HepG2 (cell line): ENCODE measurements at regions not wholly inside any gene's neighbourhood (a gene's known extent, or its start where the extent isn't known, plus 50 kb on each side); places are given as distances from the start of the nearest gene placed in this dataset.

Experiments
- ATAC-seq: fragments of 200-7000 bp; cut with Tn5 transposase; 3 replicates; pipeline ENCODE4 v1.9.1; 2020; ENCODE audit warnings: mild to moderate bottlenecking, moderate library complexity
- BruUV-seq: library from RNA; stranded (reverse); fragments of 400-500 nt; replicated peaks from 2 replicates; lab custom pipeline; 2021; lab: Mats Ljungman, UMichigan
- CTCF ChIA-PET: fragments of 300-600 bp; formaldehyde crosslinking; extraction: SDS; loops from one replicate; lab custom pipeline; 2021; ENCODE audit warnings: low total read pairs, inconsistent platforms, low intra/inter-chr PET ratio; lab: Yijun Ruan, JAX
- POLR2A ChIA-PET: fragments of 350-600 bp; sonication (Branson Sonifier 250); formaldehyde crosslinking; loops from one replicate; lab custom pipeline; 2020; ENCODE audit warnings: antibody characterized with exemption, inconsistent platforms; lab: Yijun Ruan, JAX
- DNase-seq: peaks from one replicate; pipeline ENCODE4 v3.0.0-alpha.2; 2015; ENCODE audit warnings: low spot score
- FAIRE-seq: peaks from 3 replicates; lab custom pipeline; 2011; peaks lifted over from hg19 to GRCh38; lab: Jason Lieb, UNC
- H2AFZ ChIP-seq: one replicate; pipeline ENCODE4 v1.6.1; 2011; ENCODE audit warnings: low read length, inconsistent platforms
- H3K27ac ChIP-seq: fragments of 300-600 bp; 3 replicates; pipeline ENCODE4 v1.8.0; 2011; ENCODE audit warnings: mixed run types, mild to moderate bottlenecking, mixed read lengths, low read length, inconsistent platforms; ENCODE audit not compliant: insufficient read depth; ENCODE audit errors: extremely low read length
- H3K27me3 ChIP-seq, 2 experiments: fragments of 200-600 bp in 1 of 2; 2 replicates in 1 of 2; 3 replicates in 1 of 2; pipeline versions ENCODE4 v1.6.0 to v1.8.0; 2011; ENCODE audit warnings: low read length in 2 of 2, mild to moderate bottlenecking in 2 of 2, moderate library complexity in 2 of 2, inconsistent platforms in 1 of 2; ENCODE audit not compliant: insufficient read depth in 2 of 2, control insufficient read depth in 1 of 2
- H3K36me3 ChIP-seq, 2 experiments: fragments of 200-600 bp in 1 of 2; replicated peaks in 1 of 2; 2 replicates in 1 of 2; 3 replicates in 1 of 2; pipeline versions ENCODE4 v1.5.1 to v1.8.0; 2011; ENCODE audit warnings: low read length in 2 of 2, inconsistent platforms in 1 of 2; ENCODE audit not compliant: insufficient read depth in 2 of 2, control insufficient read depth in 1 of 2
- H3K4me1 ChIP-seq: 2 replicates; pipeline ENCODE4 v1.5.1; 2012; ENCODE audit warnings: low read length, inconsistent platforms; ENCODE audit not compliant: insufficient read depth
- H3K4me2 ChIP-seq: 2 replicates; pipeline ENCODE4 v1.6.0; 2011; ENCODE audit warnings: low read depth, low read length, inconsistent platforms
- H3K4me3 ChIP-seq, 3 experiments: fragments of 200-600 bp in 1 of 3; sonication (generic), shearing (Covaris generic) in 1 of 3; replicated peaks in 1 of 3; 2 replicates each; pipeline ENCODE4 v1.5.1; 2011 to 2016; ENCODE audit warnings: low read length in 3 of 3, inconsistent platforms in 2 of 3, low read depth in 2 of 3, mild to moderate bottlenecking in 2 of 3, control low read depth in 1 of 3, mixed read lengths in 1 of 3; ENCODE audit not compliant: insufficient read depth in 1 of 3
- H3K79me2 ChIP-seq: one replicate; pipeline ENCODE4 v1.6.1; 2011; ENCODE audit warnings: low read length, inconsistent platforms; ENCODE audit not compliant: insufficient read depth
- H3K9ac ChIP-seq: 2 replicates; pipeline ENCODE4 v1.6.0; 2011; ENCODE audit warnings: mild to moderate bottlenecking, low read depth, low read length, inconsistent platforms; ENCODE audit not compliant: insufficient read depth
- H3K9me3 ChIP-seq: 2 replicates; pipeline ENCODE4 v1.5.1; 2012; ENCODE audit warnings: mild to moderate bottlenecking, low read length
- H4K20me1 ChIP-seq: 2 replicates; pipeline ENCODE4 v1.6.0; 2011; ENCODE audit warnings: inconsistent platforms, mild to moderate bottlenecking, low read length, moderate library complexity; ENCODE audit not compliant: insufficient read depth
- CREM ChIP-seq, 2 experiments: sonication (generic) in 1 of 2; formaldehyde crosslinking in 1 of 2; IDR thresholded peaks; 2 replicates each; pipeline versions ENCODE4 v1.4.0 to v1.6.1; 2016 to 2020; ENCODE audit warnings: antibody characterized with exemption in 1 of 2, mild to moderate bottlenecking in 1 of 2, missing genetic modification reagents in 1 of 2
- GPN1 ChIP-seq: sonication (generic); formaldehyde crosslinking; IDR thresholded peaks from 2 replicates; pipeline ENCODE4 v1.5.1; 2020; ENCODE audit warnings: missing genetic modification reagents, borderline replicate concordance
- KLF15 ChIP-seq: sonication (generic); formaldehyde crosslinking; IDR thresholded peaks from 2 replicates; pipeline ENCODE4 v1.8.1; 2023; ENCODE audit warnings: borderline replicate concordance, mild to moderate bottlenecking, inconsistent platforms, missing genetic modification reagents, mixed read lengths
- NFKBIZ ChIP-seq: IDR thresholded peaks from 2 replicates; pipeline ENCODE4 v1.6.1; 2018; ENCODE audit warnings: missing genetic modification reagents, missing compliant biosample characterization
- SIN3A ChIP-seq: IDR thresholded peaks from 2 replicates; pipeline ENCODE4 v1.6.1; 2011; ENCODE audit warnings: low read depth, mild to moderate bottlenecking, control low read depth, low read length, borderline replicate concordance
- ZC3H4 ChIP-seq: sonication (generic); formaldehyde crosslinking; IDR thresholded peaks from 2 replicates; pipeline ENCODE4 v1.4.0; 2020; ENCODE audit warnings: missing genetic modification reagents, borderline replicate concordance
- ZFP82 ChIP-seq: sonication (generic); formaldehyde crosslinking; IDR thresholded peaks from 2 replicates; pipeline ENCODE4 v1.5.1; 2020; ENCODE audit warnings: mild to moderate bottlenecking, missing genetic modification reagents, borderline replicate concordance
- ZNF282 ChIP-seq: fragments of 450-650 bp; IDR thresholded peaks from 2 replicates; pipeline ENCODE4 v1.6.1; 2018; ENCODE audit not compliant: partially characterized antibody
- WGBS: methylation state at CpG from one replicate; pipeline ENCODE4 v1.1.6; 2017; ENCODE audit warnings: low lambda C conversion rate; 5-methylcytosine and 5-hydroxymethylcytosine counted together
- in situ Hi-C: cut with HindIII; loops from 2 replicates; pipeline ENCODE4 v1.10.0; 2017; ENCODE audit warnings: low pct_unique_long_range_greater_than_20kb; ENCODE audit not compliant: extremely low pct_ligation_motif_present
- intact Hi-C: fragments of 100-400 bp; cut with micrococcal nuclease; formaldehyde crosslinking; loops from one replicate; pipeline ENCODE4 v1.10.0; 2022; ENCODE audit not compliant: unreplicated experiment
- TF ChIP-seq, protein P1 (sequence below): sonication (generic); formaldehyde crosslinking; IDR thresholded peaks from 2 replicates; pipeline ENCODE4 v1.5.1; 2020; ENCODE audit warnings: missing genetic modification reagents, mild to moderate bottlenecking, borderline replicate concordance
- TF ChIP-seq, protein P2 (sequence below): sonication (generic); formaldehyde crosslinking; IDR thresholded peaks from 2 replicates; pipeline ENCODE4 v1.5.0; 2020; ENCODE audit warnings: mild to moderate bottlenecking, missing genetic modification reagents
- TF ChIP-seq, protein P3 (sequence below): sonication (generic); formaldehyde crosslinking; IDR thresholded peaks from 2 replicates; pipeline ENCODE4 v1.8.1; 2023; ENCODE audit warnings: mild to moderate bottlenecking, missing genetic modification reagents

DNA sequence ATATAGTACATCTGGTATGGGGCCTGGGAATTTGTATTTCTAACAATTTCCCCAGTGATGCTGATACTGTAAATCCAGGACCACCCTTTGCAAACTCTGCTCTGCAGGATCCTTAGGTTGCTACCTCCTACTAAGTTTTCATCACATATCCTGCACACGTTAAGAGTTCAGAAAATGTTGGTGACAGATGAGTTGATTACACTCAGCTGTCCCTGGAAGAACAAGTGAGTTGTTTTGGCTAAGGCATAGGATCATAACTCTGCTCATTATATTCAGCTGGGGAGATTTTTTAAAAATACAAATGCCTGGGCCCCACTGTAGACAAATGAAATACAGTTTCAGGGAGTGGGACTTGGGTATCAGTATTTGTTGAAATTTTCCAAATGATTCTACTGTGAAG is 274.6 kb upstream of the HABP2 start:
- CTCF ChIA-PET = no interaction called here
- intact Hi-C loops = no loop called here
- Histone ChIP-seq H3K36me3 (no peaks in the 10 kb centered on the region), H4K20me1 (no peaks in the 10 kb centered on the region), H3K9me3 (no peaks in the 10 kb centered on the region), H3K79me2 (no peaks in the 10 kb centered on the region), H3K4me3 (no peak overlapping the region), H3K9ac (no peak overlapping the region), H3K27ac (no peak overlapping the region), H3K4me1 (no peaks in the 10 kb centered on the region), H2AFZ (no peak overlapping the region), H3K27me3 (peaks cover 0 to 13% of the 10 kb centered on the region in 2 experiments; a peak in 3 of 5 replicates), H3K4me2 (no peak overlapping the region)
- no peak for ATAC-seq
- DNase-seq = no peak
- BruUV-seq = no TSS peak
- POLR2A ChIA-PET = no interaction called here
- TF ChIP-seq, protein P1, sequence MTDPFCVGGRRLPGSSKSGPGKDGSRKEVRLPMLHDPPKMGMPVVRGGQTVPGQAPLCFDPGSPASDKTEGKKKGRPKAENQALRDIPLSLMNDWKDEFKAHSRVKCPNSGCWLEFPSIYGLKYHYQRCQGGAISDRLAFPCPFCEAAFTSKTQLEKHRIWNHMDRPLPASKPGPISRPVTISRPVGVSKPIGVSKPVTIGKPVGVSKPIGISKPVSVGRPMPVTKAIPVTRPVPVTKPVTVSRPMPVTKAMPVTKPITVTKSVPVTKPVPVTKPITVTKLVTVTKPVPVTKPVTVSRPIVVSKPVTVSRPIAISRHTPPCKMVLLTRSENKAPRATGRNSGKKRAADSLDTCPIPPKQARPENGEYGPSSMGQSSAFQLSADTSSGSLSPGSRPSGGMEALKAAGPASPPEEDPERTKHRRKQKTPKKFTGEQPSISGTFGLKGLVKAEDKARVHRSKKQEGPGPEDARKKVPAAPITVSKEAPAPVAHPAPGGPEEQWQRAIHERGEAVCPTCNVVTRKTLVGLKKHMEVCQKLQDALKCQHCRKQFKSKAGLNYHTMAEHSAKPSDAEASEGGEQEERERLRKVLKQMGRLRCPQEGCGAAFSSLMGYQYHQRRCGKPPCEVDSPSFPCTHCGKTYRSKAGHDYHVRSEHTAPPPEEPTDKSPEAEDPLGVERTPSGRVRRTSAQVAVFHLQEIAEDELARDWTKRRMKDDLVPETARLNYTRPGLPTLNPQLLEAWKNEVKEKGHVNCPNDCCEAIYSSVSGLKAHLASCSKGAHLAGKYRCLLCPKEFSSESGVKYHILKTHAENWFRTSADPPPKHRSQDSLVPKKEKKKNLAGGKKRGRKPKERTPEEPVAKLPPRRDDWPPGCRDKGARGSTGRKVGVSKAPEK (CRISPR knock-in tag) = no peak
- no peak for TF ChIP-seq ZNF282
- TF ChIP-seq SIN3A = no peak
- TF ChIP-seq, protein P2, sequence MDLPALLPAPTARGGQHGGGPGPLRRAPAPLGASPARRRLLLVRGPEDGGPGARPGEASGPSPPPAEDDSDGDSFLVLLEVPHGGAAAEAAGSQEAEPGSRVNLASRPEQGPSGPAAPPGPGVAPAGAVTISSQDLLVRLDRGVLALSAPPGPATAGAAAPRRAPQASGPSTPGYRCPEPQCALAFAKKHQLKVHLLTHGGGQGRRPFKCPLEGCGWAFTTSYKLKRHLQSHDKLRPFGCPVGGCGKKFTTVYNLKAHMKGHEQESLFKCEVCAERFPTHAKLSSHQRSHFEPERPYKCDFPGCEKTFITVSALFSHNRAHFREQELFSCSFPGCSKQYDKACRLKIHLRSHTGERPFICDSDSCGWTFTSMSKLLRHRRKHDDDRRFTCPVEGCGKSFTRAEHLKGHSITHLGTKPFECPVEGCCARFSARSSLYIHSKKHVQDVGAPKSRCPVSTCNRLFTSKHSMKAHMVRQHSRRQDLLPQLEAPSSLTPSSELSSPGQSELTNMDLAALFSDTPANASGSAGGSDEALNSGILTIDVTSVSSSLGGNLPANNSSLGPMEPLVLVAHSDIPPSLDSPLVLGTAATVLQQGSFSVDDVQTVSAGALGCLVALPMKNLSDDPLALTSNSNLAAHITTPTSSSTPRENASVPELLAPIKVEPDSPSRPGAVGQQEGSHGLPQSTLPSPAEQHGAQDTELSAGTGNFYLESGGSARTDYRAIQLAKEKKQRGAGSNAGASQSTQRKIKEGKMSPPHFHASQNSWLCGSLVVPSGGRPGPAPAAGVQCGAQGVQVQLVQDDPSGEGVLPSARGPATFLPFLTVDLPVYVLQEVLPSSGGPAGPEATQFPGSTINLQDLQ (CRISPR knock-in tag) = no peak
- no peak for TF ChIP-seq GPN1
- TF ChIP-seq NFKBIZ (CRISPR knock-in tag) = no peak
- no peak for TF ChIP-seq ZC3H4 (CRISPR knock-in tag)
- TF ChIP-seq, protein P3, sequence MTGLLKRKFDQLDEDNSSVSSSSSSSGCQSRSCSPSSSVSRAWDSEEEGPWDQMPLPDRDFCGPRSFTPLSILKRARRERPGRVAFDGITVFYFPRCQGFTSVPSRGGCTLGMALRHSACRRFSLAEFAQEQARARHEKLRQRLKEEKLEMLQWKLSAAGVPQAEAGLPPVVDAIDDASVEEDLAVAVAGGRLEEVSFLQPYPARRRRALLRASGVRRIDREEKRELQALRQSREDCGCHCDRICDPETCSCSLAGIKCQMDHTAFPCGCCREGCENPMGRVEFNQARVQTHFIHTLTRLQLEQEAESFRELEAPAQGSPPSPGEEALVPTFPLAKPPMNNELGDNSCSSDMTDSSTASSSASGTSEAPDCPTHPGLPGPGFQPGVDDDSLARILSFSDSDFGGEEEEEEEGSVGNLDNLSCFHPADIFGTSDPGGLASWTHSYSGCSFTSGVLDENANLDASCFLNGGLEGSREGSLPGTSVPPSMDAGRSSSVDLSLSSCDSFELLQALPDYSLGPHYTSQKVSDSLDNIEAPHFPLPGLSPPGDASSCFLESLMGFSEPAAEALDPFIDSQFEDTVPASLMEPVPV (CRISPR knock-in tag) = no peak
- TF ChIP-seq CREM (IDR thresholded peaks at IDR 0.05) = no peak
- TF ChIP-seq CREM (CRISPR knock-in tag; IDR thresholded peaks at IDR 0.05) = no peak
- TF ChIP-seq ZFP82 (CRISPR knock-in tag) = no peak
- TF ChIP-seq KLF15 (CRISPR knock-in tag) = no peak
- FAIRE-seq = no peak
- in situ Hi-C loops = no loop called here
- WGBS = 25% methylated on average over 1 of the region's 1 CpG
